ENCODE measurements at regions not wholly inside any gene's neighbourhood (a gene's known extent, or its start where the extent isn't known, plus 50 kb on each side); places are given as distances from the start of the nearest gene placed in this dataset.
A peak's percentile ranks its signal among the peaks of the same experiment; 100 is the strongest.

- TF ChIP-seq POLR2A (IDR thresholded peaks at IDR 0.05) (no peak), CTCF (IDR thresholded peaks at IDR 0.05) (no peak), EP300 (IDR thresholded peaks at IDR 0.05) (no peak)
- Histone ChIP-seq H3K4me1 (ENCODE audit: insufficient read depth) (no peaks in the 10 kb centered on the region), H3K27ac (no peak overlapping the region), H3K27me3 (no peaks in the 10 kb centered on the region), H3K36me3 (no peaks in the 10 kb centered on the region), H3K9me3 (no peaks in the 10 kb centered on the region), H3K4me3 (no peak overlapping the region)
- intact Hi-C loops (cut with DNase I) = loop anchor here in 2 of 4 donors (10.0 kb wide), 1 partner anchor 205 kb away; no protein-coding TSS in a partner anchor
- WGBS, 3 donors = 79 to 97% (median 86%) methylated on average over 10 of the region's 10 CpGs
- no peak for DNase-seq
Measured at GRCh38 chr12:69069479-69069878, 136.5 kb upstream of the CPM start.

DNA sequence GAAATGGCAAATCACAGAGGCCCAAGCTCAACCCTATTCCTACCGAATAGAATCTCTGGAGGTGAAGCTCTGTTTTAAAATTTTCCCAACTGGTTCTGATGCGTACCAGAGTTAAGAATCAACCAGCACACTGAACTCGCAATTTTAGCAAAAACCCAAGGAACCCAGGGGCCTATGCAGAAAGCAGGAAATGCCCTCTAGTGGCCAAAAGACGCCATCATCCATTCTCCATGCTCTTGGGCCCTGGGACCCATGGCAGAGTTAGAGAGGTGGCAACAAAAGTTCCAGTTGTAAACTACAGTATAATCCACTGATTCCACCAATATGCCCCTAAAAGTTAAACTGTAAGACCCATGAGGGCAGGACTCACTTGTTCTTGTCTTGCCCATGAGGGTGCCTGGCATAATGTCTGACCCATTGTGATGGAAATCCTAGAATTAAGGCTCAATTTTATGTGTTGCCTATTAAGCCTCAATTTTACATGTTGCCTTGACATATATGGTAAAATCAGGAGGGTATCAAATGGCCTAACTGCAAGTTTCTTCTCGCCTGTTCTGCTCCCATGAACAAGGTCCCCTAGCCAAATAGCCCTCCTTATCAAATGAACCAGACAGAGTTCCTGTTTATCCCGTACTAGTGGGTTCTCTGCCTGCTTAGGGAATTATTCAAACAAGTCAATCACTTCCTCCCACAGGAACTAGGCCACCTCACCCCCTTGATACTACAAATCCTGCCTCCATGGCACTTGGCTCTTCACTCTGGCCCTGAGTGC, 137.5 kb upstream of the CPM start:
- Histone ChIP-seq H3K4me1 (ENCODE audit: insufficient read depth) (no peaks in the 10 kb centered on the region), H3K27me3 (no peaks in the 10 kb centered on the region), H3K36me3 (no peaks in the 10 kb centered on the region), H3K27ac (no peak overlapping the region), H3K9me3 (no peaks in the 10 kb centered on the region), H3K4me3 (no peak overlapping the region)
- TF ChIP-seq EP300 (IDR thresholded peaks at IDR 0.05) (no peak), POLR2A (IDR thresholded peaks at IDR 0.05) (no peak), CTCF (IDR thresholded peaks at IDR 0.05) (peak; percentile 21 to 66 (median 56))
- 35 to 41% (median 38%) methylated on average over 6 of the region's 6 CpGs for WGBS, 3 donors
- peak; percentile 36 to 77 (median 52) for DNase-seq
- intact Hi-C loops (cut with DNase I) = no loop called here

DNA sequence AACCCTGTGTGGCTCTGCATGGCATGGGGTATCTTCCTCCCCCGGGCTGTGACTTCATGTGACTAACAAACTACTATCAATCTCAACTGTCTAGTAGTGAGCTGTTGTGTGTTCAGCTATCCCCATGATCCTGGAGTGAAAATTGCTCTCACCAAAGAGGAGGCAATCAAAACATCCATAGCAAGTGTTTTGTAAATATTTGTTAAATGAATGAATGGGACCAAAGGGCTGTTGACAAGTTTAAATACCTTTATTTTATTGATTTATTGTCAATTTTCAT, 138.1 kb upstream of the CPM start:
- intact Hi-C loops (cut with DNase I) = no loop called here
- Histone ChIP-seq H3K36me3 (no peaks in the 10 kb centered on the region), H3K27me3 (no peaks in the 10 kb centered on the region), H3K4me1 (ENCODE audit: insufficient read depth) (no peaks in the 10 kb centered on the region), H3K9me3 (no peaks in the 10 kb centered on the region), H3K4me3 (no peak overlapping the region), H3K27ac (no peak overlapping the region)
- 74 to 87% (median 82%) methylated on average over 1 of the region's 1 CpG for WGBS, 3 donors
- no peak for DNase-seq
- TF ChIP-seq CTCF (IDR thresholded peaks at IDR 0.05) (no peak), POLR2A (IDR thresholded peaks at IDR 0.05) (no peak), EP300 (IDR thresholded peaks at IDR 0.05) (no peak)

- H3K27ac ChIP-seq = no peak overlapping the region
- H3K4me3 ChIP-seq = no peak overlapping the region
- intact Hi-C loops (cut with DNase I) = no loop called here
- no peaks in the 10 kb centered on the region for H3K4me1 ChIP-seq (ENCODE audit: insufficient read depth)
- no peaks in the 10 kb centered on the region for H3K36me3 ChIP-seq
- no peaks in the 10 kb centered on the region for H3K27me3 ChIP-seq
- H3K9me3 ChIP-seq = no peaks in the 10 kb centered on the region
- TF ChIP-seq CTCF (IDR thresholded peaks at IDR 0.05) = no peak
- no peak for TF ChIP-seq EP300 (IDR thresholded peaks at IDR 0.05)
- TF ChIP-seq POLR2A (IDR thresholded peaks at IDR 0.05) = no peak
- DNase-seq = no peak
Measured at GRCh38 chr12:69073035-69073434, 140.1 kb upstream of the CPM start.

Measured in ovary (tissue), 7 donors.